ENCODE measurements at regions not wholly inside any gene's neighbourhood (a gene's known extent, or its start where the extent isn't known, plus 50 kb on each side); places are given as distances from the start of the nearest gene placed in this dataset.

DNA sequence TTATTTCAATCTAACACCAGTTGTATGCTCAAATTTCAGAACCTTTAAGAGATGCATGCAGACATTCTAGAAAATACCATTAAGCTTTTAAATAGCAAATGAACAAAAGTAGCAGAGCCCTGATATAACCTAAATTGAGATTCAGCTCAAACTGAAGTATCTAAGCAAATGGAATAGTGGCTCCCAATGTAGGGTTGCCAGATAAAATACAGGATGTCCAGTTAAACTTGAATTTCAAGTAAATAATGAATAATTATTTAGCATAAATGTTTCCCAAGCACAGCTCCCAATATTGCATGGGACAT, 171.1 kb upstream of the ATP11B start:
- H3K9ac ChIP-seq (ENCODE audit: insufficient read depth in 1 of 2, low read length in 2 of 2) = no peak overlapping the region
- ATAC-seq (ENCODE audit: insufficient read depth, low FRiP score) (no peak), DNase-seq (no peak)
- no peaks in the 10 kb centered on the region for H3K4me1 ChIP-seq (ENCODE audit: control insufficient read depth in 5 of 5, insufficient read depth in 5 of 5, low read length in 5 of 5)
- TF ChIP-seq CTCF (IDR thresholded peaks at IDR 0.05; ENCODE audit: control extremely low read depth, extremely low read depth) = no peak
- H3K4me3 ChIP-seq = no peak overlapping the region
- peaks cover 0 to 2% (median 0%) of the 10 kb centered on the region in 3 donors for H3K27me3 ChIP-seq (ENCODE audit: control insufficient read depth in 3 of 3, insufficient read depth in 3 of 3, low read length in 2 of 3)
- no peak overlapping the region for H3K27ac ChIP-seq (ENCODE audit: low read depth in 1 of 2, low read length in 1 of 2)
- H3K9me3 ChIP-seq (ENCODE audit: control insufficient read depth in 4 of 4, insufficient read depth in 3 of 4, low read length in 3 of 4) = peaks cover 0 to 1% (median 0%) of the 10 kb centered on the region in 4 donors
- no peaks in the 10 kb centered on the region for H3K36me3 ChIP-seq (ENCODE audit: control insufficient read depth in 4 of 4, insufficient read depth in 4 of 4, low read length in 4 of 4)

DNA sequence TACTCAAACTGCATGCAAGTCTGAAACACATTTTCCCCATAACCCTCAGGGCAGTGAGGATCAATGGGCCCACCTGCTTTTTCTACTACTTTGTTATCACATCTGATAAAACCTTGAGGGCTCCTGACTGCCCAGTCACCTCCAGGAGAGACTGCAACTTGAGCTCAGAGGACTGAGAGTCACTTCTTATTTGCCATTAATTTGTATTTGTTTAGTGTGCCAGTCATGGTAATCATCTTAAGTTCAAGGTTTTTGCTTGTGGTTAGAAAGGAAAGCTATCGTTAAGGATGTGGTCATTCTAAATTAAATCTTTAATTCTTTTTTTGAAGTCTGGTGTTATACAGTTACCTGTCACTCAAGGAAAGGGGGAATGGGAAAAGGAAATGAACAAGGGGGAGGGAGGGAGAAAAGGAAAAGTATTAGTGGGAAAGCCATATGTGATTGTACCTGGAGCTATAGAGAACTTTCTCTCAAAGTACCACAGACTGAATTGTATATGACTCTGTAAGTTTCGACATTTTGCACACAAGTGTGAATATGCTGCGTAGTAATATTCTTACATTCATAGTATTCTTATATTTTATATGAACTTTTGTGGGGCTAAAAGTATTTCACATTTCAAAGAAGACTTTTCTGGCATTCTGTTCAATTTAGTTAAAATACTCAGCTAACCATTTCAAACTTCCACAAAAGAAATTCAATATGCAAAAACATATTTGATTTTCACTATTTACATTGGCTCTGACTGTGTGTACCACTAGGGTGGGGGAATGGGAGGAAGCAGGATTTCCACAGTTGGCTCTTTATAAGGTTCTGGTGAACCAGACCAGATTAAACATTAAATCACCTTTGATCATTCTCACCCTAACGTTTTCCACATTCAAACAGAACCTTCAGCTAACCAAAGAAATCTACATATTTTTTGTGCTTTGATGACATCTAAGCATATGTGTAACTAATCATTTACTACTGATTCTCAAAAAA, 166.5 kb upstream of the ATP11B start:
- DNase-seq (peak in 2 of 3 donors; percentile 19 to 36), ATAC-seq (ENCODE audit: insufficient read depth, low FRiP score) (no peak)
- Histone ChIP-seq H3K9ac (ENCODE audit: insufficient read depth in 1 of 2, low read length in 2 of 2) (no peak overlapping the region), H3K27ac (ENCODE audit: low read depth in 1 of 2, low read length in 1 of 2) (no peak overlapping the region), H3K9me3 (ENCODE audit: control insufficient read depth in 4 of 4, insufficient read depth in 3 of 4, low read length in 3 of 4) (peaks cover 0 to 1% (median 0%) of the 10 kb centered on the region in 4 donors), H3K4me3 (no peak overlapping the region), H3K27me3 (ENCODE audit: control insufficient read depth in 3 of 3, insufficient read depth in 3 of 3, low read length in 2 of 3) (peaks cover 0 to 2% (median 0%) of the 10 kb centered on the region in 3 donors), H3K4me1 (ENCODE audit: control insufficient read depth in 5 of 5, insufficient read depth in 5 of 5, low read length in 5 of 5) (peaks cover 0 to 1% (median 0%) of the 10 kb centered on the region in 5 donors), H3K36me3 (ENCODE audit: control insufficient read depth in 4 of 4, insufficient read depth in 4 of 4, low read length in 4 of 4) (no peaks in the 10 kb centered on the region)
- WGBS, 2 donors = 62 to 64% methylated on average over 4 of the region's 4 CpGs
- no peak for TF ChIP-seq CTCF (IDR thresholded peaks at IDR 0.05; ENCODE audit: control extremely low read depth, extremely low read depth)

GRCh38 chr3:182628531-182628930, 164.8 kb upstream of the ATP11B start:
- ATAC-seq (ENCODE audit: insufficient read depth, low FRiP score) = no peak
- Histone ChIP-seq H3K27ac (ENCODE audit: low read depth in 1 of 2, low read length in 1 of 2) (no peak overlapping the region), H3K4me3 (no peak overlapping the region), H3K27me3 (ENCODE audit: control insufficient read depth in 3 of 3, insufficient read depth in 3 of 3, low read length in 2 of 3) (peaks cover 0 to 2% (median 0%) of the 10 kb centered on the region in 3 donors), H3K36me3 (ENCODE audit: control insufficient read depth in 4 of 4, insufficient read depth in 4 of 4, low read length in 4 of 4) (no peaks in the 10 kb centered on the region), H3K9ac (ENCODE audit: insufficient read depth in 1 of 2, low read length in 2 of 2) (no peak overlapping the region), H3K9me3 (ENCODE audit: control insufficient read depth in 4 of 4, insufficient read depth in 3 of 4, low read length in 3 of 4) (peaks cover 0 to 1% (median 0%) of the 10 kb centered on the region in 4 donors), H3K4me1 (ENCODE audit: control insufficient read depth in 5 of 5, insufficient read depth in 5 of 5, low read length in 5 of 5) (peaks cover 0 to 5% (median 0%) of the 10 kb centered on the region in 5 donors)
- 95% methylated on average over 2 of the region's 2 CpGs for WGBS, 2 donors
- no peak for TF ChIP-seq CTCF (IDR thresholded peaks at IDR 0.05; ENCODE audit: control extremely low read depth, extremely low read depth)
- no peak for DNase-seq
